Bronchial epithelial cell (primary cell): ENCODE measurements at regions not wholly inside any gene's neighbourhood (a gene's known extent, or its start where the extent isn't known, plus 50 kb on each side); places are given as distances from the start of the nearest gene placed in this dataset.
A peak's percentile ranks its signal among the peaks of the same experiment; 100 is the strongest.

Experiments
- DNase-seq: peaks from one replicate; pipeline ENCODE4 v3.0.0-alpha.2; 2010; ENCODE audit warnings: low read depth
- FAIRE-seq: peaks from 2 replicates; lab custom pipeline; 2011; peaks lifted over from hg19 to GRCh38; lab: Jason Lieb, UNC
- H3K27me3 ChIP-seq: 2 replicates; pipeline ENCODE4 v1.5.1; 2011; ENCODE audit warnings: low read length; ENCODE audit not compliant: control insufficient read depth, insufficient read depth
- H3K36me3 ChIP-seq: 2 replicates; pipeline ENCODE4 v1.5.1; 2011; ENCODE audit warnings: low read length; ENCODE audit not compliant: control insufficient read depth, insufficient read depth
- H3K4me3 ChIP-seq: 2 replicates; pipeline ENCODE4 v1.5.1; 2011; ENCODE audit warnings: mild to moderate bottlenecking, low read depth, low read length, control low read depth
- TF ChIP-seq, protein P1 (sequence below): IDR thresholded peaks from 2 replicates; pipeline ENCODE4 v1.5.1; 2011; ENCODE audit warnings: mild to moderate bottlenecking, moderate library complexity, low read length, control low read depth, inconsistent platforms; ENCODE audit not compliant: insufficient read depth, severe bottlenecking

DNA sequence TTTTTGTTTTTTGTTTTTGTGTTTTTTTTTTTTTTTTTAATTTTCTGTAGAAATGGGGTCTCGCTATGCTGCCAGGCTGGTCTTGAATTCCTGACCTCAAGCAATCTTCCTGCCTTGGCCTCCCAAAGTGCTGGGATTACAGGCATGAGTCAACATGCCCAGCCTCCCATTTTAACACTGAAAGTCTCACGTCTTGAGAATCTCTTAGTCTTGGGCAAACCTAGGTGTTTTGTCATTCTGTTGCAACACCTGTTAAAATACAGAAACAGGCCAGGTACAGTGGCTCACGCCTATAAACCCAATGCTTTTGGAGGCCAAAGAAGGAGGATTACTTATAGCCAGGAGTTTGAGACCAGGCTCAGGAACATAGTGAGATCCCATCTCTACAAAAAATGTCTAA lies 599.0 kb downstream of the TLR4 start:
- Histone ChIP-seq H3K4me3 (no peak overlapping the region), H3K36me3 (no peaks in the 10 kb centered on the region), H3K27me3 (no peaks in the 10 kb centered on the region)
- FAIRE-seq (no peak), DNase-seq (peak; percentile 33)
- TF ChIP-seq, protein P1, sequence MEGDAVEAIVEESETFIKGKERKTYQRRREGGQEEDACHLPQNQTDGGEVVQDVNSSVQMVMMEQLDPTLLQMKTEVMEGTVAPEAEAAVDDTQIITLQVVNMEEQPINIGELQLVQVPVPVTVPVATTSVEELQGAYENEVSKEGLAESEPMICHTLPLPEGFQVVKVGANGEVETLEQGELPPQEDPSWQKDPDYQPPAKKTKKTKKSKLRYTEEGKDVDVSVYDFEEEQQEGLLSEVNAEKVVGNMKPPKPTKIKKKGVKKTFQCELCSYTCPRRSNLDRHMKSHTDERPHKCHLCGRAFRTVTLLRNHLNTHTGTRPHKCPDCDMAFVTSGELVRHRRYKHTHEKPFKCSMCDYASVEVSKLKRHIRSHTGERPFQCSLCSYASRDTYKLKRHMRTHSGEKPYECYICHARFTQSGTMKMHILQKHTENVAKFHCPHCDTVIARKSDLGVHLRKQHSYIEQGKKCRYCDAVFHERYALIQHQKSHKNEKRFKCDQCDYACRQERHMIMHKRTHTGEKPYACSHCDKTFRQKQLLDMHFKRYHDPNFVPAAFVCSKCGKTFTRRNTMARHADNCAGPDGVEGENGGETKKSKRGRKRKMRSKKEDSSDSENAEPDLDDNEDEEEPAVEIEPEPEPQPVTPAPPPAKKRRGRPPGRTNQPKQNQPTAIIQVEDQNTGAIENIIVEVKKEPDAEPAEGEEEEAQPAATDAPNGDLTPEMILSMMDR: no peak

DNA sequence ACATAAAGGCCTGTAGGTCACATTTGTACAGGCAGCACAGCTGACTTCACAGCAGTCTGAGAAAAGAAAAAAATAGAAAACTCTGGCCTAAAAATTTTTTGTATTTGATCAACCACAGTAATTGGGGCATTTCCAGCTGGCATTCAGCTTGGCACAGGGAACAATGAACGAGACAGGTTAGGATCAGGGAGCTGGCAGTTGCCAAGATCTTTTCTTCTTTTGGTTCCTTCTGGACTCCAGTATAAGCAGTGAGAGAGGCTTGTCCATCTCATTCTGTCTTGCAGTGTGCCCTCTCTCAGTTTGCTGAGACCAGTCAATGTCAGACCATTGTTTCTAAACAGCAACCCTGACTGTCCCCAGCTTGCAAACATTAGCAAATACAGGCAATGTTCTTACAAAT lies 601.1 kb downstream of the TLR4 start:
- Histone ChIP-seq H3K4me3 (no peak overlapping the region), H3K27me3 (no peaks in the 10 kb centered on the region), H3K36me3 (no peaks in the 10 kb centered on the region)
- DNase-seq: no peak
- FAIRE-seq: no peak
- TF ChIP-seq, protein P1: no peak

DNA sequence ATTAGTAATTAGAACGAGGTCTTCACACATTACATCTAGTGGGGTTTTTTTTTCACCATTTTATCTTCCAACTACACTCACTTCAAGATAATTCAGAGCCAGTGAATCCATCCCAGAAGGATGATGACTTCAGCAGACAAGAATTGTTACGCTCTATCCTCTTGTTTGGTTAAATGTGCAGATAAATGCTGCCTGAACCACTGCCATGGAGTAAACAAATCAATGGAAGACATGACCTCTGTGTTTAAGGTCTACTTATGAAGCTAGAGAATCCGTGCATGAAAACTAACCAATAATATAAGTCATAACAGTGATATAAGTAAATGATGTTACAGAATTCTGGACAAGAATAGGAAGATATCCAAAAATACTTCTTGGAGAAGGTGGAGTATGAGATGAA lies 602.6 kb downstream of the TLR4 start:
- TF ChIP-seq, protein P1: no peak
- no peak for DNase-seq
- H3K4me3 ChIP-seq: no peak overlapping the region
- H3K36me3 ChIP-seq: no peaks in the 10 kb centered on the region
- FAIRE-seq: no peak
- H3K27me3 ChIP-seq: no peaks in the 10 kb centered on the region

DNA sequence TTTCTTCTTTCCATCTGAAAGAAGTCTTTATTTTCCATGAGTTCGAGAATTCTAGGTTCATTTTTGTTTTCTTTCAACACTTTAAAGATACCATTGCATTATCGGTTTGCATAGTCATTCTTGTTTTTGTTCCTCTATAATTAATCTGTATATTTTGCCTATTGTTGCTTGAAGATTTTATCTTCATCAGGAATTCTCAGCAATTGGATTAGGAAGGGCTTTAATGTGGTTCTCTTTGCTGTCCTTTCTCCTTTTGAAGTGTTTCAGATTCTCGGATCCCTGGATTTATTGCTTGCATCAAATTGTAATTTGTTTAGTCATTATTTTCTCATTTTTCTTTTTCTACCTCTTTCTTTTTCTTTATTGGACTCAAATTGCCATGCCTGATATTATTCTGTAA lies 609.8 kb downstream of the TLR4 start:
- no peaks in the 10 kb centered on the region for H3K36me3 ChIP-seq
- no peak for DNase-seq
- no peak overlapping the region for H3K4me3 ChIP-seq
- TF ChIP-seq, protein P1: no peak
- no peak for FAIRE-seq
- no peaks in the 10 kb centered on the region for H3K27me3 ChIP-seq

DNA sequence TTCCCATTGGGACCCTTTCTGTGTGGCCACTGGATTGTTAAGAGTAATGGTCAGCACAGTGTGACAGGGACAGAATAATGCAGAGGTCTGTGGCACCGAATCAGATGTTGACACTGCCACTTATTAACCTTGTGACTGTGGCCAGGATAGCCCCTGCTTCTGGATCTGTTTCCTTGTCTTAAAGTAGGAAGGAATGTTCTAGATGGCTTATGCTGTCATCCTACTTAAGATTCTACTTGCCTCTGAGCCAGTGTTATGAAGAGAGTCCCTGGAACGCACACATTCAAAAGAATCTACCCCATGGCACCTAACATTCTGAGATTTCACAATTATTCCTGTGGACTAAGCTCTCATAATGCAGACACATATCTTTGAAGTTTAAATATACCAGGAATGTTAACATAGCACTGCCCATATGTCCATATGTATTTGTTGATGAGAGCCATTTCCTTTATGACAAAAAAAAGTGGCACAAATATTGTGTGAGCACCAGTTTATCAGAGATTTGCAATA lies 612.7 kb downstream of the TLR4 start:
- Histone ChIP-seq H3K4me3 (no peak overlapping the region), H3K27me3 (no peaks in the 10 kb centered on the region), H3K36me3 (no peaks in the 10 kb centered on the region)
- FAIRE-seq (no peak), DNase-seq (no peak)
- TF ChIP-seq, protein P1: no peak

DNA sequence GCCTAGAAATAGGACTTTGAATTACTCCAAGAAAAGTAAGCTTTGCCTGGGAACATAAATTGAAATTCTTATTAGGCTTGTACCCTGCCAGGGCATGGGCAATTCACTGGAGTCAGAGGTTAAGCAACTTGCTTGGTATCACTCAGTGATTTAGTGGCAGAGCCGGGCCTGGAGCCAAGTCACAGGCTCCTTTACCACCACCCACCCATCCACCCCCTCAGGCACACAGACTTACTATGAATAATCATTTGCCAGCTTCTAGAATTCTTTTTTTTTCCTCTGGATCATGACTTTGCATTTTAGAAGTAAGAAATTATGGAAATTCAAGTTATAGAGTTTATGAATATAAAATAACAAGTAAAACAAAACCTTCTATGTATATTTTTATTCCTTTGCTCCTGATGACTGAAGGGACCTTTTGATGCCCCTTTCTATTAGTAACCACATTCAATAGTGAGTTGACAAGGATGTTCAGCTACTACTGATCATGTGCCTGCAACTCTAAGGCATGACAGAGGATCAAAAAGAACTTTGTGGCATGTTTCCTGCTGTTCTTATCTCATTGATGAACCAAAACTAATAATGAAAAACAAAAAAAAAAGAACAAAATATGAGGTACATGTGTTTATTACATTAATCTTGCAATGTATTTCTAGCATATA lies 614.7 kb downstream of the TLR4 start:
- no peak overlapping the region for H3K4me3 ChIP-seq
- DNase-seq (peak; percentile 45), FAIRE-seq (no peak)
- H3K27me3 ChIP-seq: no peaks in the 10 kb centered on the region
- TF ChIP-seq, protein P1: no peak
- H3K36me3 ChIP-seq: no peaks in the 10 kb centered on the region
